ENCODE measurements at regions not wholly inside any gene's neighbourhood (a gene's known extent, or its start where the extent isn't known, plus 50 kb on each side); places are given as distances from the start of the nearest gene placed in this dataset.
"Not testable (repeated sequence)": the region's sequence is repeated elsewhere in the genome, so short reads cannot be mapped to it uniquely, and the experiment has no call there.

DNA sequence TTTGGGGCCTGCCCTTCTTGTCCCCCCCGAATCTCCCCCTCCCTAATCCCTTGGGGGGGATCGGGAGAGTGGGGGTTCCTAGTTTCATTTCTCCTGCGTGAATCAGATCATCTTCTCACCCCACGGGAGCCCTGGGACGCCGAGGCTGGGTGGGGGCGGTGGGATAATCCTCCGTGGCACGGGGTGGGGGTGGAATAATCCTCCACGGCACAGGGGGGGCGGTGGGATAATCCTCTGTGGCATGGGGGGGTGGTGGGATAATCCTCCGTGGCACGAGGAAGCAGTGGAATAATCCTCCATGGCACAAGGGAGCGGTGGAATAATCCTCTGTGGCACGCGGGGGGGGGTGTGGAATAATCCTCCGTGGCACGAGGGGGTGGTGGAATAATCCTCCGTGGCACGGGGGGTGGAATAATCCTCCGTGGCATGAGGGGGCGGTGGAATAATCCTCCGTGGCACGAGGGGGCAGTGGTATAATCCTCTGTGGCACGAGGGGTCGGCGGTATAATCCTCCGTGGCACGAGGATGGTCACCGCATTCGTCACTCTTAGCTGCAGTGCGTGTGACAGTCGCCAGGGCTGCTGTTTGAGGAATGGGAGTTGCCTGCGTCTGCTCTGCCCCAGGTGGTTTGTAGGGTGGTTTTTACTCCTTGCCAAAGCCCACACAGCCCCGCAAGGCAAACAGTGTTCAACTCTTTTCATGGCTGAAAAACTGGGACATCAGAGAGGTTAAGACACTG lies 156.9 kb downstream of the LAT start:
- ATAC-seq (no peak), DNase-seq (no peak)
- Mint-ChIP-seq H3K9me3 (ENCODE audit: low read depth) (no peaks in the 10 kb centered on the region), H3K27ac (no peak overlapping the region), H3K4me3 (no peak overlapping the region), H3K27me3 (no peaks in the 10 kb centered on the region), H3K4me1 (peaks cover under 1% of the 10 kb centered on the region), H3K36me3 (peaks cover 5% of the 10 kb centered on the region)
- CTCF ChIA-PET = no interaction called here

DNA sequence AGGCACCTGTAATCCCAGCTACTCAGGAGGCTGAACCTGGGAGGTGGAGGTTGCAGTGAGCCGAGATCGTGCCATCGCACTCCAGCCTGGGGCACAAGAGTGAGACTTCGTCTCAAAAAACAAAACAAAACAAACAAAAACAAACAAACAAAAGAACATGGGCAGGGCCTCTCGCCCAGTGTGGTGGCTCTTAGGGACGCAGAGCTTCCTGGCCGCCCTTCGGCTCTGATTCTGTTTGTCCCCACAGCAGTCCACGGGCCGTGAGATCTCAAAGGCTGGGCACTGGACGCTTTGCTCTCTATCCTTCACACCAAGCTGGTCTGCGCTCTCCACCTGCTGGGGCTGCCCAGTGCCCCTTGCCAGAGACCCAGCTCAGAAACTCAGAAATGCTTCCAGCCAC lies 156.3 kb downstream of the LAT start:
- CTCF ChIA-PET, H3K27ac Mint-ChIP-seq: not testable (repeated sequence)

DNA sequence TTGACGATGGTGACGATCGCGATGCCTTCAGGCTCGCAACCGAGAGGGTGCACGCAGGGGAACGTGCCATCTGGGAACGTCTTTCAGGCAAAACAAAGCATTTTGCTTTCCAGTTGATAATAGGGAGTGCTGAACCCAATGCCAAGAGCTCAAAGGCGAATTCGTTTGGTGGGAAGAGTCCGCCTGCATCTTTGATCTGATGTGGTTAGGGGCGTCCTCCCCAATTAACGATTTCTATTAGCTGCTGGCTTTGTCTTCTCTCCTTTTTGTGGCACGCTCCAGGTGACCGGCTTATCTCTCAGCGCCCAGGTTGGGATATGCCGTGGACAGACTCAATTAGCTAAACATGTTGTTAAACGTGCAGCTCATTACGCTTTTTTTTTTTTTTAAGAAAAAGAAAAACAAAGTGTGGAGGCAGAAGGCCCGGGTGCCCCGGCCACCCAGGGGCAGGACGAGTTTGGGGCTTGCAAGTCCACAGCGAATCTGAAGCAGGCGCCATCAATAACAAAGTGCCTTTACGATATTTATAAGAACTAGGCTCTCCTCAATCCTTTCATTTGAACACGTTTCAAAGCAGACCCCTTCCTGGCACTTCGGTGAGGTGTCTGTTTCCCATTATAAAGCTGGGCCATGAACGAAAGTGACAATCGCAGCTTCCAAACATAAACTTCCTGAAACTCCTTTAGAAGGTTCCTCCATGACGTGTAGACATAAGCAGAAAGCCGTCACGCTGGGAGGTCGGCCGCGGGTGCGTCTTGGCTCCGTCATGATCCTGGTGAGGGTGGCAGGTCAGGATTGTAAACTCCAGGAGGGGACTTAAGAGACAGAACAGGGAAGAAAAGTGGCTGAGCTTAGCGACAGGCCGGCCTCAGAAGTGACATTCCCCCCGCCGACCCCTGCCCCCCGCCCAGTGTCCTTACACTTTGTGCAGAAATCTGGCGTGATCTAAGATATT lies 155.3 kb downstream of the LAT start:
- H3K9me3 Mint-ChIP-seq (ENCODE audit: low read depth); H3K27ac Mint-ChIP-seq; H3K36me3 Mint-ChIP-seq; H3K4me1 Mint-ChIP-seq; H3K27me3 Mint-ChIP-seq; DNase-seq; CTCF ChIA-PET; ATAC-seq; H3K4me3 Mint-ChIP-seq: not testable (repeated sequence)

More for the DNA sequence above, 156.3 kb downstream of the LAT start:
- H3K4me1 Mint-ChIP-seq; DNase-seq; H3K27me3 Mint-ChIP-seq; H3K36me3 Mint-ChIP-seq; H3K4me3 Mint-ChIP-seq; H3K9me3 Mint-ChIP-seq (ENCODE audit: low read depth); ATAC-seq: not testable (repeated sequence)

DNA sequence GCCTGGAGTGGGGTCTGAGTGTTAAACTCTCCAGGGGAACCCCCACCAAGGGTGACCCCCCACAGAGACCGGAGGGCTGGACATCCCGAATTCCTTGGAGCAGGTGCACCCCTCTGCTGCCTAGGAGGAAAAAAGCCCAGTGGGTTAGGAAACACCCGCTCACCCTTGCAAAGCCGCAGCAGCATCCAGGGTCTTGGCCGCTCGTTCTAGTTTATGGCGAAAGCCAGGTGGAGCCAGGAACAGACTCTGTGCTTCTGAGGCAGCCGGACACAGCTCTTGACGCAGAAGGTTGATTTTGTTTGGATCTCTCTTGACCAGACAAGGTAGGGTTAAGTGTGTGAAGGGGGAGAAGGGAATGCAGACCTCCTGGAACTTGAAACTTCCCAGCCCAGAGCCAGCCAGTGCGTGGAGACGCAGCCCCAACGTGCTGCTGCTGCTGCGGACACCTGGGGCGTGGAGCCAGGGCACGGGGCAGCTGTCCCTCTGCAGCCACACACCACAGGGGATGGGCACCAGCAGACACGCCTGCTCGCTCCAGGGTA lies 154.5 kb downstream of the LAT start:
- ATAC-seq (no peak), DNase-seq (no peak)
- CTCF ChIA-PET = no interaction called here
- H3K4me3 Mint-ChIP-seq = no peak overlapping the region
- H3K27me3 Mint-ChIP-seq = no peaks in the 10 kb centered on the region
- H3K4me1 Mint-ChIP-seq = peaks cover 6% of the 10 kb centered on the region
- no peaks in the 10 kb centered on the region for H3K9me3 Mint-ChIP-seq (ENCODE audit: low read depth)
- H3K36me3 Mint-ChIP-seq = peaks cover 11% of the 10 kb centered on the region
- no peak overlapping the region for H3K27ac Mint-ChIP-seq

DNA sequence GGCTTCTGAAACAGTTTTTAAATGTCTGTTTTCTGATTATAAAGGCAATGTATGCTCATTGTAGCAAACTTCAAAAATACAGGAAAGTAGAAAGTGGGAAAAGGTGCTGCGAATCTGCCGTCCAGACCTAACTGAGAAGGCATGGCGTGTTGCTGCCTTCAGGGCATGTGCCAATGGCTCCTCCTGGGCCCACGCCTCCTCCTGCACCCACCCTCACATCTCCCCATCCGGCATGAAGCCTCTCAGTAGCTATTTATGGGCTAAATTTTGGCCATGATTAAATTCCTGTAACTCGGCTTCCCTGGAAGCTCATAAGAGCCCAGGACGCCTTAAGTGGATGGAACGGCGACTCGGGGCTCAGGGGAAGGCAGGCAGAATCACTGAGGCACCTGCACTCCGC lies 153.8 kb downstream of the LAT start:
- DNase-seq; H3K4me3 Mint-ChIP-seq; H3K4me1 Mint-ChIP-seq; CTCF ChIA-PET; H3K9me3 Mint-ChIP-seq (ENCODE audit: low read depth); H3K27ac Mint-ChIP-seq; H3K27me3 Mint-ChIP-seq; ATAC-seq: not testable (repeated sequence)
- peaks cover 12% of the 10 kb centered on the region for H3K36me3 Mint-ChIP-seq

DNA sequence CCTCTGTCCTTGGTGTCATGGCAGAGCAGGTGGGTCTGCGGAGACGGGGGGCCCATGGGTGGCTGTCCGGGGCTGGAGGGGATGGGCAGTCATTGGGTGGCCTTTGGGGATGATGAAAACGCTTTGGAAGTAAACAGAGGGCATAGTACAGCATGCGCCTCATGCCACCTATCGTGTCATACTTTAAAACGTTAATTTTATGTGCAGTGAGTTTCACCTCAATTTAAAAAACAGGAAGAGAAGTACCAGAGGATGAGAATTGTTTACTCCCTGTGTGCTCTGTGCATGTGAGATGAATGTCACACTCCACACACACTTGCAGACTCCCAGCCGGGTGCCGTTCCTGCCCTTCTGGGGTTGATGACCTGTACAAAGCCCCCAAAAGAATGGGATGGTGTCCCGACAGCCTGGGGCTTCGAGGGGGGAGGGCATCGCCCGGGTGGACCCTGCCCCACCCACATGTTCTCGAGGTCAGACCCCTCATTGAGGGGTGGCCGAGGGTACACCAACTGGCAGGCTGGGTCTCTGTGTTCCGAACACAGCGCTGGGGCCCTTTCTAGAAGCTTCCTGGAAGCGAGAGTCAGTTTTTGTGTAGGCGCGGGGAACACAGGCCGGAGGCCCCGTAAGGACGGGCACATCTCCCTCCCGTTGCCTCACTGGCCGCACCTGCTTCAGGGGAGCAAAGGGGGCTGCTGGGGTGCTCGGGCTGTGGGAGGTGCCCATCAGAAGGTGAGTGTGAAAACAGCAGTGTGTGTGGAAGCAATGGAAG lies 153.2 kb downstream of the LAT start:
- H3K4me3 Mint-ChIP-seq; H3K27me3 Mint-ChIP-seq; DNase-seq; H3K9me3 Mint-ChIP-seq (ENCODE audit: low read depth); CTCF ChIA-PET; H3K4me1 Mint-ChIP-seq; ATAC-seq: not testable (repeated sequence)
- H3K36me3 Mint-ChIP-seq = peaks cover 12% of the 10 kb centered on the region
- H3K27ac Mint-ChIP-seq = peak overlapping the region; percentile 5

DNA sequence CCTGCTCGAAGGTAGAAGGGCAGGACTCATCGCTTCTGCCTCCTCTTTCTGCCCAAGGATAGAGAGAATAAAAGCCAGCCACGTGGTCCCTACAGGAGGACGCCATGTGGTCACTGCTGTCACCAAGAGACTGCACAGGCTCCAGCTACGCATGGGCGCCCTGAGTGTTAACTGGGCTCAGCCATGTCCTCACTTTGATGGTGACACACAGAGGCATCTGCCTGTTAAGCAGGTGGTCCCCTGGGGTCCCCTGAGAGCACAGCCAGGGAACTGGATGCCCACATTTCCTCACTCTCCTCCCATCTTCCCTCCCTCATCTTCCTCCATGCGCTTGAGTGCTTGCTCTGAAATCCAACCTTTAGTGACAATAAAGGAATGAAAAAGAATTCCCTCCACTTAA lies 152.6 kb downstream of the LAT start:
- H3K27me3 Mint-ChIP-seq; CTCF ChIA-PET; DNase-seq; ATAC-seq; H3K4me1 Mint-ChIP-seq; H3K9me3 Mint-ChIP-seq (ENCODE audit: low read depth); H3K4me3 Mint-ChIP-seq: not testable (repeated sequence)
- H3K36me3 Mint-ChIP-seq = peaks cover 12% of the 10 kb centered on the region
- peak overlapping the region; percentile 5 for H3K27ac Mint-ChIP-seq

DNA sequence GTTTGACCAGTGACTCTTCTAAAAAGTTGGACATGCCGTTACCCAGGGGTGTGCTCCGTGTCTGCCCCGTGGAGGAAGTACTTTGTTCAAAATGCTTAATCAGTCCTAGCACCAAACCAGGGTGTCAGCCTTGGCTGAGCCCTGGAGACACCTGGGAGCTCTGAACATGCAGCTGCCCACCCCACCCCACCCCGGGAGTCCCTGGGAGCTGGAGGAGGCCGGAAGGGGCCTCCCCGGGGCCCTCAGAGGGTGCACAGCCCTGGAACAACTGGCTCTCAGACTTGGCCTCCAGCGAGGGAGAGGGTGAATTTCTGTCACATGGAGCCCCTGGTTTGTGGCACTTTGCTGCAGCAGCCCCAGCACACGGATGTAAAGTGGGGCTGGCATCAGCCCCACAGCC lies 152.1 kb downstream of the LAT start:
- H3K27ac Mint-ChIP-seq; ATAC-seq; H3K27me3 Mint-ChIP-seq; H3K4me1 Mint-ChIP-seq; H3K9me3 Mint-ChIP-seq (ENCODE audit: low read depth); CTCF ChIA-PET; H3K4me3 Mint-ChIP-seq; DNase-seq: not testable (repeated sequence)
- H3K36me3 Mint-ChIP-seq = peaks cover 12% of the 10 kb centered on the region

DNA sequence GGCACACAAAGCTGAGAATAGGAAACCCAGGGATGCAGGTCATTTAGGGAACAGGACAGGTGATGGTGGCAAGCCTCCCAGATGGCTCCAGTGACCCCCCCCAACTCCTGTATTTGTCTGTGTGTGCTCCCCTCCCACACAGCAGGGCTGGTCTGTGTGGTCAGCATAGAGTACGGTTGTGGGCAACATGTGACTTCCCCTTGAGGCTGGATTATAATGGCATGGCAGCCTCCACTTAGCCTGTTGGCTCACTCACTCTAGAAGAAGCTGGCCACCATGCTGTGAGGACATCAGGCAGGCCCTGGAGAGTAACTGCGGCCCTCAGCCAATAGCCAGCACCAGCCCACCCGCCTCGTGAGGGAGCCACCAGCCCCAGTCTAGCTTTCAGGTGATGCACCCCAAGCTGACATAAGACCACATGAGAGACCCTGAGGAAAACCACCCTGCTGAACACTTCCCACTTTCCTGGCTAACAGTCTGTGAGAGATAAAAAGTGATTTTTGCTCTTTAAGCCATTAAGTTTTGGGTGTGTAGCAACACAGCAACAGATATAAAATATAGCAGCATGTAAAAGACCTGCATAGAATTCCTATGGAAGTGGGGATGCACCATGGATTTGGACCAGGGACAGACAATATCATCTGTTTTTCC lies 151.3 kb downstream of the LAT start:
- CTCF ChIA-PET; ATAC-seq; H3K4me1 Mint-ChIP-seq; DNase-seq; H3K27me3 Mint-ChIP-seq; H3K9me3 Mint-ChIP-seq (ENCODE audit: low read depth); H3K4me3 Mint-ChIP-seq; H3K27ac Mint-ChIP-seq: not testable (repeated sequence)
- peaks cover 12% of the 10 kb centered on the region for H3K36me3 Mint-ChIP-seq

DNA sequence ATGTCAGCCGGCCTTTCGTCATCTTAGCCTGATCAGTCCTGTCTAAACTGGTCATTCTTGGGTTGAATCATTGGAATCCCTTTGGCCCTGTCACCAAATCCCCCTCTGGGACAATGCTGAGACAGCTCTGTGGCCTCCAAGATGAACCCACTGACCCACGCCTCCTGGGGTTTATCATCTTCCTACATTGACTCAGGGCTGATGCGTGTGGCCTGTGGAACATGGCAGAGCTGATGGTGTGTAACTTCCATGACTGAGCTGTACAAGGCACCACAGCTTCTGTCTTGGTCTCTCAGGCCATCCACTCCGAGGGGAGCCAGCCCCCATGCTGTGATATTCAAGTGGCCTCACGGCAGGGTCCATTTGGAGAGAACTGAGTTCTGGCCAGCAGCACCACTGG lies 150.2 kb downstream of the LAT start:
- ATAC-seq = not testable (repeated sequence)

DNA sequence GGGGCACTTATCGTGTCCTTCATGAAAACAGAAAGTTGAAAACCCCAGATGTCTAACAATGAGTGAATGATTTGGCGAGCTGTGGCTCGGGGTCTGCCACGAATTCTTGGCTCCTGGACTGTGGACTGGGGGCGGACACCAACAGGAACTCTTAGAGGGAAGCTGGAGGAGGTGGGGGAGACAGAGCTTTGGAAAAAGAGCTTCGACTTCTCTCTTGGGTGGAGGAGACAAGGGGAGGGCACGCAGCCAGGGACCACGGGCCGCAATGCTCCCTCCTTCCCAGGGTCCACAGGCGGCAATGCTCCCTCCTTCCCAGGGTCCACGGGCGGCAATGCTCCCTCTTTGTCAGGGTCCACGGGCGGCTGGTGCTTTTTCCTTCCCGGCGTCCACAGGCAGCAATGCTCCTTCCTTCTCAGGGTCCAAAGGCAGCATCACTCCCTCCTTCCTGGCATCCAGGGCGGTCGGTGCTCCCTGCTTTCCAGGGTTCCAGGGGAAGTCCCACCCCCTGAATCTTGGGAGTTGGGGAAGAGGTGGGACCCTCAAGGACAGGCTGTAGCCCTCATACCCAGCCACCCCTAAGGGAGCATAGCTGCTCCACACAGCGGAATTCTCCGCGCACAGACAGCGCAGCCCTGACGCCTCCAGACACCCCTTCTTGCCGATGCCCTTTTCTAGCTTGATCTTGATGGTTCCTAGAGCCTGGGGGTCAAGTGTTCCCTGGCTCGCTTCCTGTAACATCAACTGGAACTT lies 149.0 kb downstream of the LAT start:
- H3K4me1 Mint-ChIP-seq; DNase-seq; H3K27ac Mint-ChIP-seq; H3K9me3 Mint-ChIP-seq (ENCODE audit: low read depth); H3K4me3 Mint-ChIP-seq; H3K27me3 Mint-ChIP-seq; ATAC-seq; CTCF ChIA-PET: not testable (repeated sequence)
- peaks cover 12% of the 10 kb centered on the region for H3K36me3 Mint-ChIP-seq

More for the DNA sequence above, 150.2 kb downstream of the LAT start:
- H3K9me3 Mint-ChIP-seq (ENCODE audit: low read depth); H3K4me1 Mint-ChIP-seq; CTCF ChIA-PET; DNase-seq; H3K4me3 Mint-ChIP-seq; H3K27ac Mint-ChIP-seq; H3K27me3 Mint-ChIP-seq: not testable (repeated sequence)
- H3K36me3 Mint-ChIP-seq = peaks cover 12% of the 10 kb centered on the region

DNA sequence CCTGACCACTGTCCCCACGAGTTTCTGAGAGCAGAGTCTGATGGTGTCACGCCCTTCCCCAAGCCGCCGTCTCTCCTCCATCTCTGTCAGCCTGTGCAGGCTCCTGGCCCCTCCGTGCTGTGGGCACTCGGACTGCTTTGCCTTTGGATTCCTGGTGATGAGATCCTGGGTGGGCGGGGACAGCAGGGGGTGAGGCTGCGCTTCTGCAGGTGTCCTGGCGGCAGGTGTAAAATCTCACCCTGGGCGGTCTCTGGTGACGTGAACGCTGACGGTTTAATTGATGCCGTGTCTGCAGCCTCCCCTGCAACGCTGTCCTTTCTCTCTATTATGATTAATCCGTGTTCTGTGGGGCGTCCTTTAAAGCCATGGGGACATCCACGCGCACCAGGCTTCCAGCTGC lies 148.0 kb downstream of the LAT start:
- H3K4me1 Mint-ChIP-seq; CTCF ChIA-PET; H3K27me3 Mint-ChIP-seq; H3K27ac Mint-ChIP-seq; ATAC-seq; DNase-seq; H3K4me3 Mint-ChIP-seq; H3K9me3 Mint-ChIP-seq (ENCODE audit: low read depth): not testable (repeated sequence)
- peaks cover 12% of the 10 kb centered on the region for H3K36me3 Mint-ChIP-seq

All from activated CD8-positive, alpha-beta memory T cell treated with anti-CD3 and anti-CD28 coated beads, Interleukin-2, amount 10 ng/mL, durations not matched to agents 7 days and 5 days (primary cell).